Gastrocnemius medialis (tissue), 4 donors: ENCODE measurements at regions not wholly inside any gene's neighbourhood (a gene's known extent, or its start where the extent isn't known, plus 50 kb on each side); places are given as distances from the start of the nearest gene placed in this dataset.

ENCODE experiments used
- ATAC-seq, 2 donors: fragments of 150-250 bp; one replicate each; pipeline ENCODE4 v1.9.1; 2016
- DNase-seq, 2 donors: peaks; one replicate each; pipeline ENCODE4 v3.0.0-alpha.2; 2019
- H3K27ac ChIP-seq, 4 donors: fragments of 200-600 bp; sonication (generic); 1 replicate in 1 of 4; 2 replicates in 3 of 4; pipeline ENCODE4 v1.5.1; 2016 to 2018; ENCODE audit warnings: mild to moderate bottlenecking in 2 of 4, moderate library complexity in 1 of 4
- H3K27me3 ChIP-seq, 3 donors: fragments of 200-600 bp; sonication (generic) in 2 of 3; 1 replicate in 1 of 3; 2 replicates in 2 of 3; pipeline versions ENCODE4 v1.5.1 to v1.6.0; 2016 to 2019; ENCODE audit warnings: mild to moderate bottlenecking in 1 of 3, moderate library complexity in 1 of 3
- H3K36me3 ChIP-seq, 2 donors: fragments of 200-600 bp; sonication (generic) in 1 of 2; one replicate each; pipeline ENCODE4 v1.5.1; 2017 to 2018
- H3K4me1 ChIP-seq, 2 donors: fragments of 200-600 bp; sonication (generic) in 1 of 2; one replicate each; pipeline ENCODE4 v1.5.1; 2016 to 2017; ENCODE audit warnings: mild to moderate bottlenecking in 2 of 2
- H3K4me3 ChIP-seq, 4 donors: fragments of 200-600 bp; sonication (generic) in 3 of 4; 1 replicate in 1 of 4; 2 replicates in 3 of 4; pipeline ENCODE4 v1.5.1; 2016 to 2019; ENCODE audit warnings: mild to moderate bottlenecking in 2 of 4
- H3K9me3 ChIP-seq, 3 donors: fragments of 200-600 bp; sonication (generic) in 2 of 3; 1 replicate in 1 of 3; 2 replicates in 2 of 3; pipeline ENCODE4 v1.5.1; 2016 to 2019
- POLR2A ChIP-seq, 2 donors: fragments of 450-650 bp; IDR thresholded peaks; one replicate each; pipeline ENCODE4 v1.6.1; 2017; ENCODE audit warnings: antibody characterized with exemption in 2 of 2, mild to moderate bottlenecking in 2 of 2, moderate library complexity in 2 of 2
- in situ Hi-C, 4 donors: fragments of 200-750 bp; cut with MboI; loops; one replicate each; pipeline versions ENCODE4 v1.15.0 to v1.8.0; 2017; ENCODE audit warnings: low sequenced_read_pairs in 4 of 4
- intact Hi-C: fragments of 100-400 bp; cut with DNase I; formaldehyde crosslinking; loops from one replicate; pipeline ENCODE4 v1.15.1; 2023; ENCODE audit warnings: low total_unique reads
- TF ChIP-seq, protein P1 (sequence below), 5 experiments: fragments of 450-650 bp in 3 of 5; fragments of 200-600 bp in 2 of 5; sonication (generic) in 2 of 5; IDR thresholded peaks in 4 of 5; conservative IDR thresholded peaks in 1 of 5; 1 replicate in 4 of 5; 2 replicates in 1 of 5; pipeline ENCODE4 v1.5.1; 2016 to 2019; ENCODE audit warnings: antibody characterized with exemption in 5 of 5, mild to moderate bottlenecking in 3 of 5, moderate library complexity in 3 of 5

DNA sequence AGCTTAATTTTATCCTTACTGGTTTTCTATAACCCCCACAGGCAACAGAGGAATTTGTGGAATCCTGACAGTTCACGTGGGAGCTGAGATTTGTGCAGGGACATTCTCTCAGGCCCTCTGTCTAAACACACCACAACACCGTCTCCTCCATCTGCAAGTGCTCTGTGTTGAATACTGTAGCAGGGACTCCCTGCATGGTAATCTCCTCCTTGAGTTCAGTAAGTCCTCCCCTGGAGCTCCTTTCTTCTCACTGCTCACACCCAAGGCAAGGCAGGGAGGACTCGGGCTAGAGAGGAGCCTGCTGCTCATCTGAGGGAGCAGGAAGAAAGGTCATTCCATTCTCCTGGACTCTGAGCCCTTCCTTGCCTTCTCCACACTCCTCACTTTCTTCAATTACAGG, 348.2 kb downstream of the KCTD12 start:
- no peak for ATAC-seq
- DNase-seq: no peak
- Histone ChIP-seq H3K27ac (no peak overlapping the region), H3K36me3 (no peaks in the 10 kb centered on the region), H3K9me3 (no peaks in the 10 kb centered on the region), H3K4me3 (no peak overlapping the region), H3K27me3 (no peaks in the 10 kb centered on the region), H3K4me1 (no peaks in the 10 kb centered on the region)
- TF ChIP-seq, protein P1, sequence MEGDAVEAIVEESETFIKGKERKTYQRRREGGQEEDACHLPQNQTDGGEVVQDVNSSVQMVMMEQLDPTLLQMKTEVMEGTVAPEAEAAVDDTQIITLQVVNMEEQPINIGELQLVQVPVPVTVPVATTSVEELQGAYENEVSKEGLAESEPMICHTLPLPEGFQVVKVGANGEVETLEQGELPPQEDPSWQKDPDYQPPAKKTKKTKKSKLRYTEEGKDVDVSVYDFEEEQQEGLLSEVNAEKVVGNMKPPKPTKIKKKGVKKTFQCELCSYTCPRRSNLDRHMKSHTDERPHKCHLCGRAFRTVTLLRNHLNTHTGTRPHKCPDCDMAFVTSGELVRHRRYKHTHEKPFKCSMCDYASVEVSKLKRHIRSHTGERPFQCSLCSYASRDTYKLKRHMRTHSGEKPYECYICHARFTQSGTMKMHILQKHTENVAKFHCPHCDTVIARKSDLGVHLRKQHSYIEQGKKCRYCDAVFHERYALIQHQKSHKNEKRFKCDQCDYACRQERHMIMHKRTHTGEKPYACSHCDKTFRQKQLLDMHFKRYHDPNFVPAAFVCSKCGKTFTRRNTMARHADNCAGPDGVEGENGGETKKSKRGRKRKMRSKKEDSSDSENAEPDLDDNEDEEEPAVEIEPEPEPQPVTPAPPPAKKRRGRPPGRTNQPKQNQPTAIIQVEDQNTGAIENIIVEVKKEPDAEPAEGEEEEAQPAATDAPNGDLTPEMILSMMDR (IDR thresholded peaks at IDR 0.05 in 4 of 5, conservative IDR thresholded peaks at IDR 0.05 in 1 of 5): no peak
- TF ChIP-seq POLR2A (IDR thresholded peaks at IDR 0.05): no peak
- intact Hi-C loops: no loop called here
- in situ Hi-C loops: no loop called here

DNA sequence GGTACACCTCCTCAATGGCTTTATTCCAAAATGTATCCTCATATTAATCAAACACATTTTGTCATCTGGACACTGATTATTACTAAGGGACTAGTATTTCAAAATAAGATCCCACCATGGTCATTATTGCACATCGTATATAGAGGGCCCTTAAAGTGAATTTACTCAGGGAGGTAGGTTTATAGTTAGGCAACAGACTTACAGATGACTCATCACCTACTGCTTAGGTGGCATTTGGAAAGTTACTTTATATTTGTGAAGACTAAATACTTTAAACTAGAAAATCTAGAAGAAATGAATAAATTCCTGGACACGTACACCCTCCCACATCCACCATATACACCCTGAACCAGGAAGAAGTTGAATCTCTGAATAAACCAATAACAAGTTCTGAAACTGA, 353.0 kb downstream of the KCTD12 start:
- Histone ChIP-seq H3K27me3 (no peaks in the 10 kb centered on the region), H3K27ac (no peak overlapping the region), H3K4me3 (no peak overlapping the region), H3K36me3 (no peaks in the 10 kb centered on the region), H3K4me1 (no peaks in the 10 kb centered on the region), H3K9me3 (no peaks in the 10 kb centered on the region)
- in situ Hi-C loops (no loop called here), intact Hi-C loops (no loop called here)
- DNase-seq (no peak), ATAC-seq (no peak)
- TF ChIP-seq POLR2A (IDR thresholded peaks at IDR 0.05): no peak
- TF ChIP-seq, protein P1 (IDR thresholded peaks at IDR 0.05 in 4 of 5, conservative IDR thresholded peaks at IDR 0.05 in 1 of 5): no peak

DNA sequence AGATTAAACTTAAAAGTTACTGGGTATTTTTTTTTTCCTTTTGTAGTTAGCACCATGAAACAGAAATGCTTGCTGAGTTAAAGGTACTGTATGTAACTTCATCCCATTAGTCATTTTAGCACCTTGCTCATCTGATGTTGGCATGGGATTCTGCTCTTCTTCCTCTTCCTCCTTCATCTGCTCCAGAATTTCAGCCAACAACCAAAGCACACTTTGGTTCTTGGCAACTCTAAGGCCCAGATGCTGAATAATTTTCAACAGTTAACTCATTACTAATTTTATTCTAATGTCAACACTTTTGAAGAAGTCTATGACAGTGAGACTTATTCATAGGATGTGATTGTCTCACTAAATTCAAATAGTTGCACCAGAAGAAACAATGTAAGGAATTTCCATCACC, 359.2 kb downstream of the KCTD12 start:
- H3K27ac ChIP-seq: no peak overlapping the region
- ATAC-seq: no peak
- H3K4me1 ChIP-seq: no peaks in the 10 kb centered on the region
- no peak overlapping the region for H3K4me3 ChIP-seq
- no peak for TF ChIP-seq POLR2A (IDR thresholded peaks at IDR 0.05)
- TF ChIP-seq, protein P1 (IDR thresholded peaks at IDR 0.05 in 4 of 5, conservative IDR thresholded peaks at IDR 0.05 in 1 of 5): no peak
- no peaks in the 10 kb centered on the region for H3K27me3 ChIP-seq
- no peaks in the 10 kb centered on the region for H3K36me3 ChIP-seq
- H3K9me3 ChIP-seq: no peaks in the 10 kb centered on the region
- DNase-seq: no peak
- in situ Hi-C loops (no loop called here), intact Hi-C loops (no loop called here)

DNA sequence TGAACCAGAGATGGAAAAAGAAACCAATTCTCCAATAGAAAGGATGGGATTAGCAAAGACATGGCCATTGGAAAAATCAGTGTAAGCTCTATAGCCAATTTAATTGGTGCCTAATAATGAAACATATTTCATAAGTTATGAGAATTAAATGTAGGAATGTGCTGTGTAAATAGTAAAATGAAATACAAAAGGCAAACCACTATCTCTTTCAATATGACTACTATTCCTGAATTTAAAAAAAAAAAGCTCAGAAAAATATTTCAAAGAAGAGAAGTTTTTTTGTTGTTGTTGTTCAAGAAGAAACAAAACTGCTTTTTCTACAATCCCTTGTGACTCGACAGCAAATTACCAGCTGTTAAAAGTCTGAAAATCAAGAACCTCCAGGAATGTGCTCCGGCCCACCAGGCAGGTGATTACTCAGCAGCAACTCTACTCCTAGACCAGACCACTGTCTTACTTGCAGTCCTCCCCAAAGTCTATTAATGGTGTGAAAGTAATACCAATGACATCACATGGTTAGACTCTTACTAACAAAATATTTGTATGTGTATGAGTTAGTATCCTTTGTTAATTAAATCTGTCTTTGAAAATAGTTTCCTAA, 362.4 kb downstream of the KCTD12 start:
- TF ChIP-seq POLR2A (IDR thresholded peaks at IDR 0.05): no peak
- TF ChIP-seq, protein P1 (IDR thresholded peaks at IDR 0.05 in 4 of 5, conservative IDR thresholded peaks at IDR 0.05 in 1 of 5): no peak
- no peaks in the 10 kb centered on the region for H3K36me3 ChIP-seq
- in situ Hi-C loops (no loop called here), intact Hi-C loops (no loop called here)
- DNase-seq (no peak), ATAC-seq (no peak)
- H3K4me3 ChIP-seq: no peak overlapping the region
- no peaks in the 10 kb centered on the region for H3K9me3 ChIP-seq
- H3K27ac ChIP-seq: no peak overlapping the region
- H3K27me3 ChIP-seq: no peaks in the 10 kb centered on the region
- no peaks in the 10 kb centered on the region for H3K4me1 ChIP-seq
